GM12873 (cell line): ENCODE measurements at regions not wholly inside any gene's neighbourhood (a gene's known extent, or its start where the extent isn't known, plus 50 kb on each side); places are given as distances from the start of the nearest gene placed in this dataset.

ENCODE experiments used
- TF ChIP-seq, protein P1 (sequence below): IDR thresholded peaks from 2 replicates; pipeline ENCODE4 v1.5.1; 2012; ENCODE audit warnings: low read depth, mild to moderate bottlenecking, moderate library complexity, low read length, control low read depth; ENCODE audit not compliant: insufficient read depth; ENCODE audit errors: missing control alignments

DNA sequence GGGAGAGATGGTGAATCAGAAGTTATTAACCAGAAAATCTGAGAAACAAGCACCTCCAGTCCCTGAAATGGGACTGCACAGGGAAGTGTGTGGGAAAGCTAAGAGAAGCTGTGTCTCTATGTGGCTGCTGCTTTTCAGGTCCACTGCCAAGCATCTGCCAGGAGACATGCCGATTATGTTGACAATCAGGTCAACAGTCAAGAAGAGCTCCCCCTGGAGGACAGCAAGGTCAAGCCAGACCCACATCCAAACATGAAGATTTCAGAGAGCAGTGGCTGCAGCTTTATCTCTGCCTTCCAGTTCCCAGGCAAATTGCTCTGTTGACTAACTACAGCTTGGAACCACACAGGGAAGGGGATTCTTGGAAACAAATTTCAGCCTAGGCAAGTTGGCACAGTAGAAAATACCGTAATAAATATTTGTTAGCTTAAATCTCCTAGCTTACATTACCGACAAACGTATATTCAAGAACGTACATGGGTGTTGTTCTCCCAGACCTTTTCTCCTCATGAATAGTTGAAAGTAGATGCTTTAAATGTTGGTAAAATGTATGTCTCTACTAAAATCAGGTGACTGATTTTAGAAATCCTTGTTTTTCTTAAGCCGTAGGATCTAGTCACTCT lies 394.5 kb upstream of the RARB start:
- TF ChIP-seq, protein P1, sequence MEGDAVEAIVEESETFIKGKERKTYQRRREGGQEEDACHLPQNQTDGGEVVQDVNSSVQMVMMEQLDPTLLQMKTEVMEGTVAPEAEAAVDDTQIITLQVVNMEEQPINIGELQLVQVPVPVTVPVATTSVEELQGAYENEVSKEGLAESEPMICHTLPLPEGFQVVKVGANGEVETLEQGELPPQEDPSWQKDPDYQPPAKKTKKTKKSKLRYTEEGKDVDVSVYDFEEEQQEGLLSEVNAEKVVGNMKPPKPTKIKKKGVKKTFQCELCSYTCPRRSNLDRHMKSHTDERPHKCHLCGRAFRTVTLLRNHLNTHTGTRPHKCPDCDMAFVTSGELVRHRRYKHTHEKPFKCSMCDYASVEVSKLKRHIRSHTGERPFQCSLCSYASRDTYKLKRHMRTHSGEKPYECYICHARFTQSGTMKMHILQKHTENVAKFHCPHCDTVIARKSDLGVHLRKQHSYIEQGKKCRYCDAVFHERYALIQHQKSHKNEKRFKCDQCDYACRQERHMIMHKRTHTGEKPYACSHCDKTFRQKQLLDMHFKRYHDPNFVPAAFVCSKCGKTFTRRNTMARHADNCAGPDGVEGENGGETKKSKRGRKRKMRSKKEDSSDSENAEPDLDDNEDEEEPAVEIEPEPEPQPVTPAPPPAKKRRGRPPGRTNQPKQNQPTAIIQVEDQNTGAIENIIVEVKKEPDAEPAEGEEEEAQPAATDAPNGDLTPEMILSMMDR: peak; percentile 83

DNA sequence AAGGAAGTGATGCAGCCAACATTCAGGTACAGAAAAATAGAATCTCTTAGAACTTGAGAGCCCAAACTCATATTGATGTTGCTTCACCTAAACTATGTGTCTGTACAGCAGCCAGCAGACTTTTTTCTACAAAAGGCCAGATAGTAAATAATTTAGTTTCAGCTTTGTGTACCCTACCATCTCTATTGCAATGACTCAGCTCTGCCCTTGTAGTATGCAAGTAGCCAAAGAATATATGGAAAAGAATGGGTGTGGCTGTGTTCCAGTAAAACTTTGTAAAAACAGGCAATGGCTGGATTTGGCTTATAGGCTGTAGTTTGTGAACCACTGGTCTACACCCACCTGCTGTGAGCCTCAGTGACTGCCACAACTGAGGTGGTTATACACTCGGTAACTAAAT lies 392.5 kb upstream of the RARB start:
- TF ChIP-seq, protein P1: no peak

DNA sequence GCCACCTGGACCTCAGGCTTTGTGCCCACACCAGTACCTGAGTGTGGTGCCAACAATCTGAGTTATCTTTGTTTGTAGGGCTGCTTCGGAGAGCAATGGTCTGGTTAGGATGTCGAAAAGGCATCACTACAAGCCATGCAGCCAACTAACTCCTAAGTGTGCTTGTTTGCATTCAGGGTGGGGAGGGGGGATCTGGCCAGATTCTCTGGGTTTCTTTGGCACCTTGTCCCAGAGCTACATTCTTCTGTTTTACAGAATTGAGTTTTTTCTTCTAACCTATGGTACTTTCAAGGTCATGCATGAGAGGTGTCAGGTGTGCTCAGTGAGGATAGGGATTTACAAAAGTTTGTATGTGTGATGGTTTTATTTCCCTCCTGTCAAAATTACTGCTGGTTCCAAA lies 391.4 kb upstream of the RARB start:
- TF ChIP-seq, protein P1: no peak

DNA sequence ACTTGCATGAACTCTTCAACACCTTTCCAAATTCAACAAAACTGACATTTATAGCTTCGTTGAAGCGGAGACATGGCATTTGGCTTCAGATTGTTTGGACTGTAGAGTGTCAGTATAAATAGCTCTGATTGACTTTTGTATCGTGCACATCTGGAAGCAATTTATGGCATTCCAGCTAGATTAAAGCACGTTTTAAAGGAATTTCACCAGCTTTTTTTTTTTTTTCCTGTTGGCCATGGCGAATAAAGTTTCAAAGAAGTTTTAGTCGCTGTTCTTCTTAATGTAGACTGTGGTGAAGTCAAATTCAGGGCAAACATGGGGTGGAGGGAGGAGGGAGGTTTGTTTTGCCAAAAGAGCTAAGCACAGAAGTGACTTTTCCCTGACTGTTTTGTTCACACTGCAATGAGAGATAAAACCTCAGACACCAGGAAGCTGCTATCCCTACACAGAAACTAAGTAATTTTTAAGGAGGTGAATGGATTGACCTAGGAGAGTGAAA lies 391.0 kb upstream of the RARB start:
- TF ChIP-seq, protein P1: no peak

DNA sequence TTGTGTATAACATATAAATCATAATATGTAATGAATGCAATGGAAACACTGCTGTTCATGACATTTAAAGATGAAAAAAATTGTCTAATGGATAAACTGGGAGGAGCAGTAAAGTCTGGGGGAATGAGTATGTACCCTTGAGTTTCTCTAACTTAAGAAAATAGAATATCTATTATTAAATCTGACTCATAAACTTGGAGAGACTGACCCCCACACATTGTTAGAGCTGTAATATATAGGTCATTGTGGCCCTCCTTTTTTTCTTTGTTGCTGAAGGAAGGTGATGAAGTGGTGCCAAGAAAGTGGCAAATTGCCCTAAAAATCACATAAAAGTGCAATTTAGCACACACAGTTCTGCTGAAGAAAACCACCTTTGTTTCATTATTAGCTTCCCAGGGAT lies 389.8 kb upstream of the RARB start:
- TF ChIP-seq, protein P1: no peak

DNA sequence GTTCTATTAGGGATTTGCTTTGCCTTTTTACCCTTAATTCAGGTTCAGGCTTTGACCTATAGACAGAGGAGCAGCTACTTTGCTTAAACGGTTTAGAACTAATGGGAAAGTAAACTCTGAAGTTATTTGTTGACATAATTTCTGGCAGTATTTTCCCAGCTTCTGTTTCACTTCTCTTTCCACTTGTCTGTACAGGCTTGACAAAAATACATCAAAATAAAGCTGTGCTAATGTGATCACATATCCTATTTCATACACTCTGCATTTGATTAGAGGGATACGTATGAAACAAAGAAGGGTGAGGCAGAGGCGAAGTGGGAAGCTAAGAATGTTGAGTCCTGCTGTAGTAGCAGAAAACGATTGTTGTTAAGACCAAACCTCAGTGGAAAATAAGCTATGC lies 389.1 kb upstream of the RARB start:
- TF ChIP-seq, protein P1: no peak

DNA sequence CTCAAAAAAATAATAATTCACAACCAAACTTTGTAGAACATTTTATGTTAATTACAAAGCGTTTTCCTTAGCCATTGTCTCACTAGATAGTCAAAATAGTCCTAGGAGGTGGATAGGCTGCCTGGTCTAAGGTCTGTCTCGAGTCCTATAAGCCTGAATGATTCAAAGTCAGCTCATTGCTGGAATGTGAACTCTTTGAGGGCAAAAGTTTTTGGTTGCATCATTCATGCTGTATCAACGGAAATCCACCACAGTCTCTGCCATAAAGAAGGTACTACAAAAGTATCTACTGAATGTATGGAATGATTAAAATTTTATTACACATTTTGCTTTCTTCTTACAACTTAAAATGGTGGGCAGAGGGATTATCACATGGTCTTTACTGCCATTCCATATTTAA lies 387.3 kb upstream of the RARB start:
- TF ChIP-seq, protein P1: no peak
